NCI-H1694 treated with DMSO at 0.1 percent for 48 hours (cell line): ENCODE measurements at regions not wholly inside any gene's neighbourhood (a gene's known extent, or its start where the extent isn't known, plus 50 kb on each side); places are given as distances from the start of the nearest gene placed in this dataset.
"Not testable (repeated sequence)": the region's sequence is repeated elsewhere in the genome, so short reads cannot be mapped to it uniquely, and the experiment has no call there.

Experiments used
- DNase-seq: peaks from one replicate; lab custom pipeline; 2025; lab: John Stamatoyannopoulos, UW

DNA sequence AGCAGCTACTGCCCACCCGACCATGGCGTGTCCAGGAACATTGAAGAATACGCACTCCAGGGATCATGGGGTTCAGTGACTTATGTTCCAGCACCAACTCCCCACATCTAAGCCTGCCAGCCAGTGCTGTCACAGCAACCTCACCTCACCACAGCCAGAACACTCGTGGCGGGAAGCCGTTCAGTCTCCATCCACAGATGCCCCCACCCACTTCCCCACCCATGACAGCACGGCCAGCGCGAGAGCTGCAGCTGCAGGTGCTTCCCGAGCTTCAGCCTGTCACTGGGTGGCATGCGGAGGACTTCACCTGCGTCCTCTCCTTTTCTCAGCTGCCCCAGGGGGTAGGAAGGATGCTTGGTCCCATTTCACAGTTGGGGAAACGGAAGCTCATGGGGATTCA lies 50.3 kb downstream of the RBFOX3 start:
- DNase-seq = no peak

DNA sequence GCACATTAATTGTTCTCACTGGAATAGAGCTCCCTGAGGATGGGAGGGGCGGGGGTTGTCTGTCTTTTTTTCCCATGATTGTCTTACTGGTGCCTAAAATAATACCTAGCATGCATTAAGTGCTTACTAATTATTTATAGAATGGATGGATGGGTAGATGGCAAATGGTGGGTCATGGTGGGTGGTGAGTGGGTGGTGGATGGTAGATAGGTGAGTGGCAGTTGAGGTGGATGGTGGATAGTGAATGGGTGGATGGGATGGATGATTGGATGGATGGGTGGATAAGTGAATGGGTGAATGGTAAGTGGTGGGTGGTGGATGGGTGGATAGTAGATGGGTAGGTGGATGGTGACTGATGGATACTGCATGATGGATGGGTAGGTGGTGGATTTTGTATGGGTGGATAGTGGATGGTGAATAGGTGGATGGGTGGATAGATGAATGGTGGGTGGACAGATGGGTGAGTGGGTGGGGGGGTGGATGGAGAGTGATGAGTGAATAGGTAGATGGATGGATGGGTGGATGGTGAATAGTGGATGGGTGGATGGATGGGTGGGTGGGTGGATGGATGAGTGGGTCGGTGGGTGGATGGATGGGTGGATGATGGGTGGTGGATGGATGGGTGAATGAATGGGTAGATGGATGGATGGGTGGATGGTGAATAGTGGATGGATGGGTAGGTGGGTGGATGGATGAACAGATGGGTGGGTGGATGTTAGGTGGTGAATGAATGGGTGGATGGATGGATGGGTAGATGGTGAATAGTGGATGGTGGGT lies 51.6 kb downstream of the RBFOX3 start:
- no peak for DNase-seq

DNA sequence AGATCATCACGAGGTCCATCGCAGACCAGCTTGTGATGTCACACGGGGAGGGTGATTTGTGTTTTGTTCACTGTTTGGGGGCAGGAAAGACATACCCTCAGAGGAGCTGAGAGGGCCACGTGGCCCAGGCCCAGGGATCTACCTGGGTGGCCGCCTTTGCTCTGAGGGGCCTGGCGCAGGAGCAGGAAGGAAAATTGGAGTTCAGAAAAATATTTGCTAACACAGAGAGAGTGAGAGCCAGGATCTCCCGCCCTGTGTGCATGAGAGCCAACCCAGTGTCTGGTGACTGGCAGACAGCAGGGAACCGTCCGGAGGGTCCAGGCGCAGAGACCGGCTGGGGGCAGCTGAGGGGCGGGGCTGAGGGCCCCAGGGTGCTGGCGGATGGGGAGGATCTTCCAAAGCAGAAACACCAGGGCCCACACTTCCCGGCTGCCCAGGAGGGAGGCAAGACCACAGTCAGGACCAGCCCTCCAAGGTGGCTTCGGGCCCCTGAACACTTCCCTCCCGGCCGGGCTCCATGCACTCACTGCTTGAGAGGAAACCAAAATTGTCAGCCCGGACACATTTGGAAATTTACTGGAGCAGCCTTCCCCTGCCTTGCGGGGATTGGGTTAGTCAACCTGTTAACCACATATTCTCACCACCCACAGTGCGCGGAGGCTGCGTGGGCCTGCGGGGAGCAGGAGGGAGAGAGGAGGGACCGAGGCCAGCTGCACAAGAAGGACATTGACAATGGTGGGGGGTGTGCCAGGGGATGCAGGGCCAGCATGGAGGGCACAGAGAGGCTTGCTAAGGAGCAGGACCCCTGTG lies 52.6 kb downstream of the RBFOX3 start:
- DNase-seq = no peak

DNA sequence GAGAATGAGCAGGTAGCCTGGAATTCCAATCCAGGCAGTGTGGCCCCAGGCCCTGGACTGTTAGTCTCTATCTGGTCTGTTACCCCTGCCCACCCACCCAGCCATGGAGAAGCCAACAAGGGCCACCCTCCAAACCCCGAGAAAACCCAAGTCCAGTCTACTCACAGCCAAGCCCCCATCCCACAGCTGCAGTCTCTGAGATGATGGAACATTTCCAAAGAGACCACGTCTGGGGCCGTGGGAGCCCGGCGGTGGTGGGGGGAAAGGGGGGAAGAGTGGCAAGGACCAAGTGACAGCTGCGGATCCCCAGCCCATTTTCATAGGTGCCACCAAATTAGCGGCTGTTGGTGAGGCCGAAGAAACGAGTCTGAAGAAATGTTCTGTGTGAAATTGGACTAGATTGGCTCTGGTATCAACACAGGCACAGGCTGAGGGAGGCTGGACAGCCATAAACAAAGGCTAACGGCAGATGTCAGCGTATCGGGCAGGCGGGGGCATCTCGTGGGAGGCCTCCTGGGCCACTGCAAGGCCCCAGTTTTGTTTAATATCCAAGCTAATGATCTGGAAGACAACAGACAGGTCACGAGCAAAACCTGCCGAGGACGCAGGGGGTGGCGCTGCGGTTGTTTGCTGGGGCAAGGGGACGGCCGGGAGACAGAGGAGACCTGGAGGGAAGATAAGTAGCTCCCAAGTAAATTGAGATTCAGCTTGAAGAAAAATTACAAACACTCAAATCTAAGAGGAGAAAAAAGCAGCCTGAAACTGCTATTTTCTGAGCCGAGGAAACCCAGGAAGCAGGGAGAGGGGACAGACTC lies 53.4 kb downstream of the RBFOX3 start:
- no peak for DNase-seq

DNA sequence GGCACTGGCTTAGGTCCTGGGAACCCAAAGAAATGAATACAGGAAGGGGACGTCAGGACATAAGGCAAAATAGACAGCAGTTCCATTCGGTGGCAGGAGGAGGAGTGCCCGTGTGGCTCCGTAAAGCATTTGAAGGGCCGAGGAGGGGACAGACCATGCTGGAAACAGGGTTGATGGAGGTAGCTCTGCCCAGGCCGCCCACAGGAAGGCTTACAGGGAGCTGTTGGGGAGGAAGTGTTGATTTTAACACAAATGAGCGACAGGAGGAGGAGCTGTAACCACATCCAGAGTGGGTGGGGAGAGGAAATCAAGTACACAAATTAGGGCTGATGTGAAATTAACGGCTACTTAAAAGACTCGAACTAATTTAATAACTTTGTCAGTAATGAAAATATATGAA lies 54.6 kb downstream of the RBFOX3 start:
- no peak for DNase-seq

DNA sequence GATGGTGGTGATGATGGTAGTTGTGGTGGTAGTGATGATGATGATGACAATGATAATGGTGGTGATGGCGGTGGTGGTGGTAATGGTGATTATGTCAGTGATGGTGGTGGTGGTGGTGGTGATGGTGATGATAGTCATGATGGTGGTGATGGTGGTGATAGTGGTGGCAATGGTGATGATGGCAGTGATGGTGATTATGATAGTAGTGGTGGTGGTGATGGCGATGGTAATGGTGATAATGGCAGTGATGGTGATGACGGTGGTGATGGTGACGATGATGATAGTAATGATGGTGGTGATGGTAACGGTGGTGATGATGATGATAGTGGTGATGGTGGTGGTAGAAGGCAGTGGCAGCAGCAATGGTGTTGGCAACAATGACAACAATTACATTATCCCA lies 55.3 kb downstream of the RBFOX3 start:
- DNase-seq = no peak

DNA sequence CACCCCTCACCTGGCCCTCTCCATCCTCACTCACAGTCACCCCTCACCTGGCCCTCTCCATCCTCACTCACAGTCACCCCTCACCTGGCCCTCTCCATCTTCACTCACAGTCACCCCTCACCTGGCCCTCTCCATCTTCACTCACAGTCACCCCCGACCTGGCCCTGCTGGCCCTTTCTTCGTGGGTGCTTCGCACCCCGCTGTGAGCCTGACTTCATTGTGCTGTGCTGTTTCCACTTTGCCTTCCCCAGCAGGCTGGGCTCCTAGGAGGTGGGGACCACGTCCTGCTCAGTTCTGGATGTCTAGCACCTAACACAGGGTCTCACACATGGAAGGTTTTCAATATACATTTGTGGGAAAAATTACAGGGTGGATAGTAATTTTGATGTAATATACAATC lies 56.5 kb downstream of the RBFOX3 start:
- DNase-seq = not testable (repeated sequence)

DNA sequence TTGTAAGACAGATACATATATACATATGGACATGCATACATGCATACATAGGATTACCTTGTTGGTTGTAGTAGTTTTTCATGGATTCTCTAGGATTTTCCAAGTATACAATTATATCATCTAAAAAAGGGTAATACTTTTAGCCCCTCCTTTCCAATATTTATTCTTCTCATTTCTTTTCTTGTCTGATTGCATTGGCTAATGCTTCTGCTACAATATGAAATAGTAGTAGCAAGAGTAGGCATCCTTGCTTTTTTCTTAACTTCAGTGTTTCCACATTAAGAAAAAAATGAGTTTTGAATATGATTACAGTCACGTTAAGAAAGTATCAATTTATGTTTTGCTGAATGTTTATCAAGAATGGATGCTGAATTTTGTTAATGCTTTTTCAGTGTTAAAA lies 58.0 kb downstream of the RBFOX3 start:
- no peak for DNase-seq

DNA sequence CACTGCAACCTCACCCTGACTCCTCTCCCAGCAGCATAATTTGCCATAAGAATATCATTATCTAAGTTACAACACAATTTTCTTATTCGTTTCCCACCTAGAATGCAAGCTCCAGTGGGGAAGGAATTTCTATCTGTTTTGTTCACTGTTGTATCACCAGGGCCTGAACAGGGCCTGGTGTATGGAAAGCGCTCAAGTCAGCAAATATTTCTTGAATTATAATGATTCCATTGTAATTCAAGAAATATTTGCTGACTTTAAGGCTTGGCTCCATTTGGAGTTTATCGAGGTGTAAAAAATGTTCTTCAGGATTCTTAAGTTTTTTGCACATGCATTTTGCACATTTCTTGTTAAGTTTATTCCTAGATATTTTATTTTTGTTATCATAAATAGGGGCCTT lies 58.4 kb downstream of the RBFOX3 start:
- DNase-seq = no peak

DNA sequence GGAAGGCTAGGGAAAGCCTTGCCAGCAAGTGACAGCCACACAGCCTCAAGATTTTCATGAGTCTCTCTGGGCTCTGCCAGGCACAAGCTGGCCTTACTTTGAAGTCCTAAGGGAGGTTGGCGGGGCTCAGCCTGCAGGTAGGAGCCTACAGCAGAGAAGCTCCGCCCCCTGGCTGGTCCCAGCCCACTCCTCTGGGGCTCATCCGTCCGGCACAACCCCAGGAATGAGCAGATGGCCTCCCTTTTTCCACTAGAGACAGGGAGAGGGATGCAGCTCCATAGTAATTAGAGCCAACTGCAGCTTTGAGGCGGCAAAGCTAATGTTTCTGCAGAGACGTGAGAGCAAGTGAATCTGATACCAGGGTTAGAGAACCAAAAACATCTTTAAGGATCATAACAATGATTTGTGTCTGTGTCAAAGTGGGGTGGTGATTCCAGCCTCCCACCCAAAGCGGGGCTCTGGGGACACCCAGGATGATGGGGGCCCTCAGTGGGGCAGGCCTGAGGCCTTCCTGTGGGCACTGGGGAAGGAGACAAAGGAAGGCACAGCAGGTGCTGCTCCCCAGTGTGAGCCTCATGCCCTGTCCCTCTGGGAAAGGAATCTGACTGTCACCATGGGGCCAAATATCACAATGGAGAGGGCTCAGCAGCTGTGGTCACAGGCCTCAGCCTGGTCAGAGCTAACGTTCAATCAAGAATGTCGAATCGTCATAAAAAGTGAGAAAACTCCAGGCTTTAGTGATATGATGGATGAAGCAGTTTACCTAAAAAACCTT lies 61.5 kb downstream of the RBFOX3 start:
- DNase-seq = peak; percentile 84

DNA sequence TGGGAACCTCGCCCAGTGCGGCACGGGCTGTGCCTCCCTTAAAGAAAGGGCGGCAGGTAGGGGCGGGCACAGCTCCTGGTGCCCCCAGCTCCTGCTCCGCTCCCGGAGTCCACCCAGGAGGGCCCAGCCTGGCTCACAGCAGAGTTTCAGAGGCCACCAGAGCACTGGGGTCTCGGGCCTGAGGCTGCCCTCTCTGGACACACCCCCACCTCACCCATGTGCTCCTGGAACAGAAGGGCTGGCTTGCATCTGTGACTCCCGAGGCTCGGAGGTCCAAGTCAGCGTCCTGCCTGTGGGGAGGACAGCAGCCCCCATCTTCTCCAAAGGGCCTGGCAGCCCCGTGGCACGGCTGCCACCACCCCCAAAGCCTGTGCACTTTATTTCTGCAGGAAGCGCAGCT lies 62.7 kb downstream of the RBFOX3 start:
- no peak for DNase-seq

DNA sequence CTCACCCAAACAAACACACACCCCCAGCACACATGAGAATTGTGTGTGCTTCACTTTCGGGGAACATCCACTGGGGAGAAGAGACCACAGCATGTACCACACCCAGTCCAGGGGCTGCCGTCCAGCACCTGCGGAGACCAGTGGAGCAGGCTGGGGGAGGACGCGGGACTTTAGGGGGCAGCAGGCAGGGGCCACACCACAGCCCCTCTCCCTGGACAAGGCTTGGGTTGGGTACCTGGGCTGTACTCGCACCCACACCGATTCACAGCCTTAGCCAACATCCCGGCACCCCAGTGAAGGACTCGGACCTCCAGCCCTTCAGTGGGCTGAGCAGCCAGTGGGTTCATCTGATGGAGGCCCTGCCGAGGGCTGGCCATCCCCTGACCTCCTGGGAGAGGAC lies 63.3 kb downstream of the RBFOX3 start:
- DNase-seq = no peak

DNA sequence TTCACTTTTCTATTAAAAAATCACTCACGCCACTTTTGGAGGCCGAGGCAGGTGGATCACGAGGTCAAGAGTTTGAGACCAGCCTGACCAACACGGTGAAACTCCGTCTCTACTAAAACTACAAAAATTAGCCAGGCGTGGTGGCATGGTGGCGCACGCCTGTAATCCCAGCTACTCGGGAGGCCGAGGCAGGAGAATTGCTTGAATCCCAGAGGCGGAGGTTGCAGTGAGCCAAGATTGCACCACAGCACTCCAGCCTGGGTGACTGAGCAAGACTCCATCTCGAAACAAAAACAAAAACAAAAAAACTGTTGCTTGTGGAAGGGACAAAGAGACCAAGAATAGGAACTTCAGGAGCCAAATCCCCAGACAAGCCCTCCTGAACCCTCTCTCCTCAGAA lies 63.7 kb downstream of the RBFOX3 start:
- DNase-seq = not testable (repeated sequence)

DNA sequence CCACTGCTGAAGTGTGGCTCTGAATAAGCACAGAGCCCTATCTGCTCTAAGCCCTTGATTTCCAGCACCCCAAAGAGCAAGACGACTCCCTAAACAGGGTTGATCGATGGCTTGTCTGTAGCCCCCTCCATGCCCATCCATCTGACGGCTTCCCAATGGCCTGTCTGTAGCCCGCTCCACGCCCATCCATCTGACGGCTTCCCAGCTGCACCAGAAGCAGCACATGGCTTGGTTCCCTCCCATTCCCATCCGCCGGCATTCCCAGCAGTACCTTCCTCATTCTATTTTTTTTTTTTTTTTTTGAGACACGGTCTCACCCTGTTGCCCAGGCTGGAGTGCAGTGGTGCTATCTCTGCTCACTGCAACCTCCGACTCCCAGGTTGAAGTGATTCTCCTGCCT lies 64.5 kb downstream of the RBFOX3 start:
- no peak for DNase-seq

DNA sequence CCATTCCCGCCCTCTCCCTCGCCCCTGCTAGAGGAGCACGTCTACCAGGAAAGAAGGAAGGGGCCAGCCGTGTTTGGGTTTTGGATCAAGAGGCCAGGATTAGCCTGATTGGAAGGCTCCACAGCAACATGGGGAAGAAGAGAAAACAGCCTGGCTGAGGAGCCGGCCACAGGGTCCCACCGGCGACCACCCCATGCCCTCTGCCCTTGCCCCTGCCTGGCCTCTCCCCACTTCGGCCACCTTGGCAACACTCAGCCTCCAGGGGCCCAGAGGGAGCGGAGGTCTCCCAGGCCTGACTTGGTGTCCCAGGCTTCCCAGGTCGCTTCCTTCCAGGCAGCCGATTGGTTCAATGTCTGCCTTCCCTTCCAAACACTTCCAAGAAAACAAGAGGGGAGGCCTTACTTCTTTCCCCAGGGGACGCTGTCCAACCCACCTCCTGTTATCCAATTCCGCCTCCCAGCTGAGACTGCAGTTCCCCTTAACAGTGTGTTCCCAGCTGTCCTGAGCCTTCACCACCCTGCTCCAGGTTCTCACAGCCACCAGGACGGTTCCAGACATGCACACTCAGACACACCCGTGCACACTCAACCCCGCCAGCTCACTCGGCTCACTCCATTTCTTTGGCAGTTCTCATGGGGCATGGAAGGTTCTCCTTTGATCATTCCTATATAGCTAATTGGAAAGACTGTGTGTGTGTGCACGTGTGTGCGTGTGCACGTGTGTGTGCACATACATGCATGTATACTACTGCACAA lies 65.4 kb downstream of the RBFOX3 start:
- no peak for DNase-seq

DNA sequence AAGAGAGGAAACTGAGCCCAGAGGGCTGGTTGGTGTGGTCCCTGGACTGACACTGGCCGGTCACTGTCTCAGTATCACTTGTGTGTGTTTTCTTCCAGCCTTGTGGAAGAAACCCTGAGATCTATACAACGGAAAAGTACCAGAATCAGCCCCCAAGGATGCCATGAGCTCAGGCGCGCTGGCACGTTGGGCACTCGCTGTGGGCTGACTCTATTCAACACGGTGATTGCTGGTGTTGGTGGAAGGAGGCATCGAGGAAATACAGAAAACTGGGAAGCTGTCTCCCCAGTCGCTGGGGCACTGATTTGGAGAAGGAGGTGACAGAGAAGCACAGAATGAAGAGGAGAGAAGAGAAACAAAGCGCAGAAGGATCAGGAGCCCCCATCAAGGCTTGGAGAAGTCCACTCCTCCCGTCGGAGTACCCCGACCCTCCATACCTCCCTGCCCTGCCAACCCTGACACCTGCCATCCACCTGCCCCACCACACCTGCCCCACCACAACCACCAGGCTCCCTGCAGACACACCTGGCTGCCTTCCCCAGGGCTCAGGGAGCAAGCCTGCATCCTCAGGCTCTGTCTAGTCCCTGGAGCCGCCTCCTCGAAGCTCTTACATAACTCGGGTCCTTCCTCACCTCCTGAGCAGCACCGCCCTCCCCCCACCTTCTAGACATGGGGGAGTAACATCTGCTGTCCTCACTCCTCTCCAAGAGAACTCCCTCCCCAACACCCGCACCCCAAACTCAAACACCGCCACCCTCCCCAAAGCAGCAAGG lies 66.5 kb downstream of the RBFOX3 start:
- no peak for DNase-seq

DNA sequence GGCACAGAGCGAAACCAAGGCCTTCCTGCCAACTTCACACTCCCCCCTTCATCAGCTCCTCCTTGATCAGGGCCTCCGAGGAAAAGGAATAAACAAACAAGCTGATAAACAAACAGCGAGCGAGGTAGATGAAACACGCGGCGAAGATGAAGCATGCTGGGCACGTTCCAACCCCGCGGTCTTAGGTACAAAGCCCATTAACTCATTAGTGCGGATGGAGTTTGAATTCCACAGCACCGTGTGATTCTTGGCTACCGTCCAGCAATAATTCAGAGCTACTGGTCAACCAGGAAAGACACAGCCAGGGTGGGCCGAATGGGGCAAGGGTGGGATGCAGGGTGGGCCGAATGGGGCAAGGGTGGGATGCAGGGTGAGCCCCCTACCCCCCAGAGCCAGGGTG lies 67.3 kb downstream of the RBFOX3 start:
- DNase-seq = no peak

DNA sequence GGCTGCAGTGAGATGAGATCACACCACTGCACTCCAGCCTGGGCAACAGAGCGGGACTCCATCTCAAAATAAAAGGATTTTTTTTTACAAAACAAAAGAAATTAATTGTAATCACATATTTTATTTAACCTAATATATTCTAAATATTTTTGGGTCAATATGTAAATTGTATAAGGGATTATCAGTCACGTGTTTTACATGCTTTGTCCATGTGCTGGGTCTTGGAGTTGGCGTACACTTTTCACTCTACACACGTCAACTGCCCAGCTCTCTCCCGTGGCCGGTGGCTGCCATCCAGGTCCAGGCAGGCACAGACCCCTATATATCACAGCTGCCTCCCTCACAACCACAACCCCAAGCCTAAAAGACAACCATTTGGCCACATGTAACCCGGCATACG lies 68.1 kb downstream of the RBFOX3 start:
- DNase-seq = no peak

DNA sequence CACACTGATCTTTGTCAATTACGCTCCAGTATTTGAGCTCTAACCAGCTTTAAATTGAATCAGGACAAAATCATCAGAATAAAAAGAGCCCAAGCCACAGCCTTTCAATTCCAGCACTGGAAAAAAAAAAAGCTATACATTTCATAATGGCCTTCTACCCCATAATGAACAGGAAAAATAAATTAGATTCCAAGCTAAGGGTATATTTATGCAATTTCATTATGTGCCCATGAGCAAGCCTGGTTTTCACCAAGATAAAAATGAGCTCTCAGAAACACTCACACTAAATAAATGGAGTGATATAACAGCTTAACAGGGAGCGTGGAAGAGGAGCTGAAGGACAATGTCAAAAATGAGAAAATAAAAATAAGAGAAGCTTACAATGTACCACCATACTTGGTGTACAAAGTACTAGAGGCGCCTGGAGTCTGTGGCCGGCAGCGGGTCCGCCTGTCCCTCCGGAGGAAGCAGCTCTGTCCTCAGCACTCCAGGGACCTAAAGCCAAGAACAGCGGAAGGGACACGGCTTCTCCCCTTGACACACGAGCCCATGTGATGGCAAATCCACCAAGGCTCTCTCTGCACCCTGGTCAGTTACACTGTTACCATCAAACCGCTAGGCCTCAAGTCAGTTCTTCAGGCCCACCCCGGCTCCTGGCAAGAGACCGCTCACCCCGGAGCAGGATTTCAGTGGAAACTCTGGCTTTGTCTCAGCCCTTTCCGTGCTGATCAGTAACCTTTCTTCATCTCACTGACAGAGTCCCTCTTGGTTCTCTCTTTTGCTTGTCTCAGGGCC lies 69.6 kb downstream of the RBFOX3 start:
- DNase-seq = no peak
